ENCODE measurements at regions not wholly inside any gene's neighbourhood (a gene's known extent, or its start where the extent isn't known, plus 50 kb on each side); places are given as distances from the start of the nearest gene placed in this dataset.
"Not testable (repeated sequence)": the region's sequence is repeated elsewhere in the genome, so short reads cannot be mapped to it uniquely, and the experiment has no call there.

DNA sequence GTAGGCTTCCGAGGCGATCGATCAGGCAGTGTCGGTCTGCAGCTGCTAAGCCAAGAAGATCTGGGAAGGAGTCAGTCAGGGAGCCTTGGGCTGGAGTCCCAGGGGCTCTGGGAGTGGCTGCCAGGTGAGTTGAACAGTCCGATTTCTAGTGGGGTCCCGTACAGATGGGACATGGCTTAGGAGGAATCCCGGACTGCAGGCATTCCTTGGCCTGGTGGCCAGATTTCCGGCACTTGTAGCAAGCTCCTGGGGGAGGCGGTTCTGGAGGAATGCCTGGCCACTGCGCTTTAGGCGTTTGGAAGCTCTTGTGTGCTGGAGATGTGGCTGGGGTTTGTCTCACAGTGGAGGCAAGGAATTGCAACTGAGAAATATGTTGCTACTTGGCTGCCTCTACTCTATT, 64.3 kb upstream of the FAM90A1 start:
- TF ChIP-seq, protein P1, sequence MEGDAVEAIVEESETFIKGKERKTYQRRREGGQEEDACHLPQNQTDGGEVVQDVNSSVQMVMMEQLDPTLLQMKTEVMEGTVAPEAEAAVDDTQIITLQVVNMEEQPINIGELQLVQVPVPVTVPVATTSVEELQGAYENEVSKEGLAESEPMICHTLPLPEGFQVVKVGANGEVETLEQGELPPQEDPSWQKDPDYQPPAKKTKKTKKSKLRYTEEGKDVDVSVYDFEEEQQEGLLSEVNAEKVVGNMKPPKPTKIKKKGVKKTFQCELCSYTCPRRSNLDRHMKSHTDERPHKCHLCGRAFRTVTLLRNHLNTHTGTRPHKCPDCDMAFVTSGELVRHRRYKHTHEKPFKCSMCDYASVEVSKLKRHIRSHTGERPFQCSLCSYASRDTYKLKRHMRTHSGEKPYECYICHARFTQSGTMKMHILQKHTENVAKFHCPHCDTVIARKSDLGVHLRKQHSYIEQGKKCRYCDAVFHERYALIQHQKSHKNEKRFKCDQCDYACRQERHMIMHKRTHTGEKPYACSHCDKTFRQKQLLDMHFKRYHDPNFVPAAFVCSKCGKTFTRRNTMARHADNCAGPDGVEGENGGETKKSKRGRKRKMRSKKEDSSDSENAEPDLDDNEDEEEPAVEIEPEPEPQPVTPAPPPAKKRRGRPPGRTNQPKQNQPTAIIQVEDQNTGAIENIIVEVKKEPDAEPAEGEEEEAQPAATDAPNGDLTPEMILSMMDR (IDR thresholded peaks at IDR 0.05): not testable (repeated sequence)
- TF ChIP-seq POLR2A (IDR thresholded peaks at IDR 0.05): not testable (repeated sequence)

All from prostate gland (tissue), 2 donors.